Gastrocnemius medialis (tissue), 4 donors: ENCODE measurements at regions not wholly inside any gene's neighbourhood (a gene's known extent, or its start where the extent isn't known, plus 50 kb on each side); places are given as distances from the start of the nearest gene placed in this dataset.

Experiments used
- ATAC-seq, 2 donors: fragments of 150-250 bp; one replicate each; pipeline ENCODE4 v1.9.1; 2016
- DNase-seq, 2 donors: peaks; one replicate each; pipeline ENCODE4 v3.0.0-alpha.2; 2019
- H3K27ac ChIP-seq, 4 donors: fragments of 200-600 bp; sonication (generic); 1 replicate in 1 of 4; 2 replicates in 3 of 4; pipeline ENCODE4 v1.5.1; 2016 to 2018; ENCODE audit warnings: mild to moderate bottlenecking in 2 of 4, moderate library complexity in 1 of 4
- H3K27me3 ChIP-seq, 3 donors: fragments of 200-600 bp; sonication (generic) in 2 of 3; 1 replicate in 1 of 3; 2 replicates in 2 of 3; pipeline versions ENCODE4 v1.5.1 to v1.6.0; 2016 to 2019; ENCODE audit warnings: mild to moderate bottlenecking in 1 of 3, moderate library complexity in 1 of 3
- H3K36me3 ChIP-seq, 2 donors: fragments of 200-600 bp; sonication (generic) in 1 of 2; one replicate each; pipeline ENCODE4 v1.5.1; 2017 to 2018
- H3K4me1 ChIP-seq, 2 donors: fragments of 200-600 bp; sonication (generic) in 1 of 2; one replicate each; pipeline ENCODE4 v1.5.1; 2016 to 2017; ENCODE audit warnings: mild to moderate bottlenecking in 2 of 2
- H3K4me3 ChIP-seq, 4 donors: fragments of 200-600 bp; sonication (generic) in 3 of 4; 1 replicate in 1 of 4; 2 replicates in 3 of 4; pipeline ENCODE4 v1.5.1; 2016 to 2019; ENCODE audit warnings: mild to moderate bottlenecking in 2 of 4
- H3K9me3 ChIP-seq, 3 donors: fragments of 200-600 bp; sonication (generic) in 2 of 3; 1 replicate in 1 of 3; 2 replicates in 2 of 3; pipeline ENCODE4 v1.5.1; 2016 to 2019
- CTCF ChIP-seq, 5 experiments: fragments of 450-650 bp in 3 of 5; fragments of 200-600 bp in 2 of 5; sonication (generic) in 2 of 5; IDR thresholded peaks in 4 of 5; conservative IDR thresholded peaks in 1 of 5; 1 replicate in 4 of 5; 2 replicates in 1 of 5; pipeline ENCODE4 v1.5.1; 2016 to 2019; ENCODE audit warnings: antibody characterized with exemption in 5 of 5, mild to moderate bottlenecking in 3 of 5, moderate library complexity in 3 of 5
- POLR2A ChIP-seq, 2 donors: fragments of 450-650 bp; IDR thresholded peaks; one replicate each; pipeline ENCODE4 v1.6.1; 2017; ENCODE audit warnings: antibody characterized with exemption in 2 of 2, mild to moderate bottlenecking in 2 of 2, moderate library complexity in 2 of 2
- in situ Hi-C, 4 donors: fragments of 200-750 bp; cut with MboI; loops; one replicate each; pipeline versions ENCODE4 v1.15.0 to v1.8.0; 2017; ENCODE audit warnings: low sequenced_read_pairs in 4 of 4
- intact Hi-C: fragments of 100-400 bp; cut with DNase I; formaldehyde crosslinking; loops from one replicate; pipeline ENCODE4 v1.15.1; 2023; ENCODE audit warnings: low total_unique reads

DNA sequence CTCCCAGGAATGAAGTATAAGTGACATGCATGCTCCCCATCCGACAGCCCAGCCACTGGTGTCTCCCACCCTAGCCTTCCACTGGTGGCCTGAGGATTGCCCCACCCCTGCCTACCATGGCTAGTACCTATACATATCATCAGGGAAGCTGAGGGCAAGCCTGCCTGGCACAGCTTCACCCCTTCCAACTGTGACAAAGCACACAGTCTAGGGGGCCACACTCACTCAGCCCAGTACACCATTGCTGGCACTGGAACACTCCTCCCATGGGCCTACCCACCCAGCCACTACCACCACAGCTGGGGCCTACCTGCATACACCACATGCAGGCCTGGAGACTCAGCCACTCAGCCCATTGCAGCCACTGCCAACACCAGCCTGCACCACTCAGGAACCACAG lies 393.1 kb upstream of the STEAP1 start:
- ATAC-seq (no peak), DNase-seq (no peak)
- intact Hi-C loops (no loop called here), in situ Hi-C loops (no loop called here)
- TF ChIP-seq CTCF (IDR thresholded peaks at IDR 0.05 in 4 of 5, conservative IDR thresholded peaks at IDR 0.05 in 1 of 5) = no peak
- TF ChIP-seq POLR2A (IDR thresholded peaks at IDR 0.05) = no peak
- Histone ChIP-seq H3K27ac (no peak overlapping the region), H3K36me3 (no peaks in the 10 kb centered on the region), H3K27me3 (no peaks in the 10 kb centered on the region), H3K4me3 (no peak overlapping the region), H3K4me1 (no peaks in the 10 kb centered on the region), H3K9me3 (no peaks in the 10 kb centered on the region)

DNA sequence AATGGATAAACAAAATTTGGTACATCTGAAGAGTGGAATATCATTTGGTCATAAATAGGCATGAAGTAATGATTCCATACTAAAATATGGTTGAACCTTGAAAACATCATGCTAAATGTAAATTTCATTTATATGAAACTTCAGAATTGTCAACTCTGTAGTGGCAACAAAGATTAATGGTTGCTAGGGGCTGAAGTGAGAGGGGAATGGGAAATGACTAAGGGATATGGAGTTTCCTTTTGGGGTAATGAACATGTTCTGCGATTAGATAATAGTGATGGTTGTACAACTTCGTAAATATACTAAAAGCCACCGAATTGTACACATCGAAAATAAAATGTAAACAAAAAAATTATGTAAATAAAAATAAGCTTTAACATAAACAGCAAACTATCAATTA lies 384.1 kb upstream of the STEAP1 start:
- in situ Hi-C loops = no loop called here

DNA sequence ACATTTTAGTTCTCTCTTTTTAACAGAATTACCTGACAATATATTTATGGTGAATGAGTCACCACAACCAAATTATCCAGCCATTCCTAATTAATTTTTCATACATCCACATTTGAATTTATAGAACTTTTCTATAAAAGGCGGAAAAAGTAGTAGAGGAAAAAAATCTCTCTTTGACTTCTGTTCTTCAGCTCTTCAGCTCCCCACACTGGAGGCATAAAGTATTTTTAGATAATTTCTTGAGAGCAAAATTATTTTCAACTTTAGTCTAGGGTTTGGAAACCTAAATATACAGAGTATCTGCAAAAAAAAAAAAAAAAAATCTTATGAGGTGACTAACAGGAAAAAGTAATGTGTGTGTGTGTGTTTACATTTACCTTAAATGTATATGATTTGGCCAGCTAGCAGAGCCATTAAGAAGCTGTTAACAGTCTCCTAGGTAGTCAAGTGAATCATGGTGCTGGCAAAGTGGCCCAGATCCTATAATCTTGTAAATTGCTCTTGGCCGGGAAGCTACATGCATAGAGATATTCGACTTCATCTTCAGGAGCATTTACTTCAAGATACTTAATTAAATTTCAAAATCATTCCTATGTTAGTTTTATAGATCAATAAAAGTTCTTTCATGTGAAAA lies 383.1 kb upstream of the STEAP1 start:
- intact Hi-C loops = no loop called here

More for the DNA sequence above, 384.1 kb upstream of the STEAP1 start:
- ATAC-seq (no peak), DNase-seq (no peak)
- Histone ChIP-seq H3K36me3 (no peaks in the 10 kb centered on the region), H3K9me3 (no peaks in the 10 kb centered on the region), H3K4me3 (no peak overlapping the region), H3K27me3 (no peaks in the 10 kb centered on the region), H3K4me1 (no peaks in the 10 kb centered on the region), H3K27ac (no peak overlapping the region)
- intact Hi-C loops = no loop called here
- TF ChIP-seq CTCF (IDR thresholded peaks at IDR 0.05 in 4 of 5, conservative IDR thresholded peaks at IDR 0.05 in 1 of 5) (no peak), POLR2A (IDR thresholded peaks at IDR 0.05) (no peak)

GRCh38 chr7:89772276-89772675 lies 382.0 kb upstream of the STEAP1 start:
- no peaks in the 10 kb centered on the region for H3K4me1 ChIP-seq
- H3K9me3 ChIP-seq = no peaks in the 10 kb centered on the region
- intact Hi-C loops (no loop called here), in situ Hi-C loops (no loop called here)
- no peaks in the 10 kb centered on the region for H3K36me3 ChIP-seq
- DNase-seq (no peak), ATAC-seq (no peak)
- TF ChIP-seq POLR2A (IDR thresholded peaks at IDR 0.05) = no peak
- TF ChIP-seq CTCF (IDR thresholded peaks at IDR 0.05 in 4 of 5, conservative IDR thresholded peaks at IDR 0.05 in 1 of 5) = no peak
- H3K4me3 ChIP-seq = no peak overlapping the region
- H3K27ac ChIP-seq = no peak overlapping the region
- H3K27me3 ChIP-seq = no peaks in the 10 kb centered on the region

More for the DNA sequence above, 383.1 kb upstream of the STEAP1 start:
- Histone ChIP-seq H3K36me3 (no peaks in the 10 kb centered on the region), H3K4me1 (no peaks in the 10 kb centered on the region), H3K27me3 (no peaks in the 10 kb centered on the region), H3K9me3 (no peaks in the 10 kb centered on the region), H3K27ac (no peak overlapping the region), H3K4me3 (no peak overlapping the region)
- no peak for ATAC-seq
- no peak for DNase-seq
- TF ChIP-seq POLR2A (IDR thresholded peaks at IDR 0.05) (no peak), CTCF (IDR thresholded peaks at IDR 0.05 in 4 of 5, conservative IDR thresholded peaks at IDR 0.05 in 1 of 5) (no peak)
- in situ Hi-C loops = no loop called here

DNA sequence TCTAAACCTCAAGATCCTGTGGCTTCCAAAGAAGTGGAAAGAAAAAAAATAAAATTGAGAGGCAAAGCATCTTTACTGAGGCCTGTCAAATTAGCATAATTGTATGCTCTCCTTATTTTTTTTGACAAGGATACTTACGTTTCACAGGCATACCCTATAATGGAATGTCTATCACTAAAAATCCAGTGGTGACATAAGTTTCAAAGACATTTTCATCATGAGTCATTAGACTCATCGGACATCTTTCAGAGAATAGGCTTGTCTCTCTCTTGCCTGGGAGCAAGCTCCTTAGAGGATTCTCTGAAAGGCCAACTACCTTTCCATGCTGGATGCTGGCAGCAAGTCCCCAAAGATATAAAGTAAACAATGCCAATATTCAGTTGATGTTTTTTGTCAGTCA lies 380.7 kb upstream of the STEAP1 start:
- in situ Hi-C loops = no loop called here

More for the DNA sequence above, 380.7 kb upstream of the STEAP1 start:
- no peak for ATAC-seq
- intact Hi-C loops = no loop called here
- H3K4me1 ChIP-seq = no peaks in the 10 kb centered on the region
- no peaks in the 10 kb centered on the region for H3K27me3 ChIP-seq
- TF ChIP-seq POLR2A (IDR thresholded peaks at IDR 0.05) (no peak), CTCF (IDR thresholded peaks at IDR 0.05 in 4 of 5, conservative IDR thresholded peaks at IDR 0.05 in 1 of 5) (no peak)
- no peak overlapping the region for H3K27ac ChIP-seq
- H3K9me3 ChIP-seq = no peaks in the 10 kb centered on the region
- H3K36me3 ChIP-seq = no peaks in the 10 kb centered on the region
- no peak for DNase-seq
- H3K4me3 ChIP-seq = no peak overlapping the region
